Esophagus muscularis mucosa (tissue), 4 donors: ENCODE measurements at regions not wholly inside any gene's neighbourhood (a gene's known extent, or its start where the extent isn't known, plus 50 kb on each side); places are given as distances from the start of the nearest gene placed in this dataset.

ENCODE experiments used
- DNase-seq: peaks from one replicate; pipeline ENCODE4 v3.0.0-alpha.2; 2017; ENCODE audit errors: extremely low spot score
- H3K27ac ChIP-seq, 4 donors: fragments of 200-600 bp; sonication (generic); replicated peaks in 1 of 4; 1 replicate in 3 of 4; 2 replicates in 1 of 4; pipeline ENCODE4 v1.5.1; 2016 to 2019; ENCODE audit warnings: mild to moderate bottlenecking in 1 of 4
- H3K27me3 ChIP-seq, 4 donors: fragments of 200-600 bp; sonication (generic); one replicate each; pipeline versions ENCODE4 v1.5.1 to v1.6.0; 2016 to 2019
- H3K36me3 ChIP-seq, 4 donors: fragments of 200-600 bp; sonication (generic); one replicate each; pipeline ENCODE4 v1.5.1; 2016 to 2019
- H3K4me1 ChIP-seq, 4 donors: fragments of 200-600 bp; sonication (generic); one replicate each; pipeline ENCODE4 v1.5.1; 2016 to 2019
- H3K4me3 ChIP-seq, 4 donors: fragments of 200-600 bp; sonication (generic); 1 replicate in 2 of 4; 2 replicates in 2 of 4; pipeline ENCODE4 v1.5.1; 2016 to 2019; ENCODE audit warnings: mild to moderate bottlenecking in 4 of 4, moderate library complexity in 1 of 4
- H3K9me3 ChIP-seq, 4 donors: fragments of 200-600 bp; sonication (generic); 1 replicate in 3 of 4; 2 replicates in 1 of 4; pipeline ENCODE4 v1.5.1; 2016 to 2019
- EP300 ChIP-seq: sonication (generic); formaldehyde crosslinking; IDR thresholded peaks from one replicate; pipeline ENCODE4 v1.6.1; 2017; ENCODE audit warnings: antibody characterized with exemption
- POLR2A ChIP-seq: fragments of 450-650 bp; IDR thresholded peaks from one replicate; pipeline ENCODE4 v1.6.1; 2017; ENCODE audit warnings: antibody characterized with exemption, moderate library complexity, mild to moderate bottlenecking, low read depth
- POLR2AphosphoS5 ChIP-seq, 2 donors: sonication (generic); formaldehyde crosslinking; IDR thresholded peaks; one replicate each; pipeline ENCODE4 v1.6.1; 2017; ENCODE audit warnings: antibody characterized with exemption in 2 of 2
- WGBS: methylation state at CpG from one replicate; pipeline ENCODE4 v1.1.5; 2018; 5-methylcytosine and 5-hydroxymethylcytosine counted together
- intact Hi-C: fragments of 100-400 bp; cut with DNase I; formaldehyde crosslinking; loops from one replicate; pipeline ENCODE4 v1.15.1; 2023
- TF ChIP-seq, protein P1 (sequence below), 3 experiments: fragments of 200-600 bp in 2 of 3; fragments of 450-650 bp in 1 of 3; sonication (generic) in 2 of 3; IDR thresholded peaks; one replicate each; pipeline ENCODE4 v1.5.1; 2017 to 2019; ENCODE audit warnings: antibody characterized with exemption in 3 of 3, mild to moderate bottlenecking in 2 of 3, moderate library complexity in 1 of 3

DNA sequence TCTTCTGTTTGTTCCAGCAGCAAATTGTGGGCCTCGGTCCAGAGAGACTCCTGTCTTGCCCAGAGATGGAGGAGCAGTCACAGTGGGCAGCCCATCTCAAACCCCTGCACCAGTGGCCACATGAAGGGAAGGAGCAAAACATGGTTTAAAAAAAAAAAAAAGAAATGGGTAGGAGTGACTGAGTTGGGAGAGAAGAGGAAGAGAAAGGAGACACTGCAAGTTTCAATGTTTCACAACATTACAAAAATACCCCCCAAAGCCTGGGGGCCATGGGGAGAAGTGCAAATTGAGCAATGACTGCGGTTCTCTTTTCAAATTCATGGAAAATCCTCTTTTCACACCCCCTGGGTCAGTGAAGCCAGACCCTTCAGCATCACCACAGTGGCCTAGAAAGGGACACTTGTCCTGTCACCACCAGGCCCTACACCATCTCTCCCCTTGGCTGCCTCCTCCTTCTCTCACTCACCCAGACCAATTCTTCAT is 117.1 kb downstream of the ZFP36L2 start:
- peaks cover 59 to 78% (median 61%) of the 10 kb centered on the region in 4 donors for H3K4me1 ChIP-seq
- no peak overlapping the region for H3K4me3 ChIP-seq
- H3K36me3 ChIP-seq = no peaks in the 10 kb centered on the region
- peak overlapping the region; percentile 75 to 85 (median 82) for H3K27ac ChIP-seq
- intact Hi-C loops = loop anchor here (10.0 kb wide), 1 partner anchor 85 kb away; no protein-coding TSS in a partner anchor
- DNase-seq = no peak
- no peaks in the 10 kb centered on the region for H3K27me3 ChIP-seq
- TF ChIP-seq, protein P1, sequence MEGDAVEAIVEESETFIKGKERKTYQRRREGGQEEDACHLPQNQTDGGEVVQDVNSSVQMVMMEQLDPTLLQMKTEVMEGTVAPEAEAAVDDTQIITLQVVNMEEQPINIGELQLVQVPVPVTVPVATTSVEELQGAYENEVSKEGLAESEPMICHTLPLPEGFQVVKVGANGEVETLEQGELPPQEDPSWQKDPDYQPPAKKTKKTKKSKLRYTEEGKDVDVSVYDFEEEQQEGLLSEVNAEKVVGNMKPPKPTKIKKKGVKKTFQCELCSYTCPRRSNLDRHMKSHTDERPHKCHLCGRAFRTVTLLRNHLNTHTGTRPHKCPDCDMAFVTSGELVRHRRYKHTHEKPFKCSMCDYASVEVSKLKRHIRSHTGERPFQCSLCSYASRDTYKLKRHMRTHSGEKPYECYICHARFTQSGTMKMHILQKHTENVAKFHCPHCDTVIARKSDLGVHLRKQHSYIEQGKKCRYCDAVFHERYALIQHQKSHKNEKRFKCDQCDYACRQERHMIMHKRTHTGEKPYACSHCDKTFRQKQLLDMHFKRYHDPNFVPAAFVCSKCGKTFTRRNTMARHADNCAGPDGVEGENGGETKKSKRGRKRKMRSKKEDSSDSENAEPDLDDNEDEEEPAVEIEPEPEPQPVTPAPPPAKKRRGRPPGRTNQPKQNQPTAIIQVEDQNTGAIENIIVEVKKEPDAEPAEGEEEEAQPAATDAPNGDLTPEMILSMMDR (IDR thresholded peaks at IDR 0.05) = no peak
- no peak for TF ChIP-seq EP300
- no peak for TF ChIP-seq POLR2AphosphoS5 (IDR thresholded peaks at IDR 0.05)
- no peak for TF ChIP-seq POLR2A
- no peaks in the 10 kb centered on the region for H3K9me3 ChIP-seq
- 66% methylated on average over 2 of the region's 2 CpGs for WGBS

DNA sequence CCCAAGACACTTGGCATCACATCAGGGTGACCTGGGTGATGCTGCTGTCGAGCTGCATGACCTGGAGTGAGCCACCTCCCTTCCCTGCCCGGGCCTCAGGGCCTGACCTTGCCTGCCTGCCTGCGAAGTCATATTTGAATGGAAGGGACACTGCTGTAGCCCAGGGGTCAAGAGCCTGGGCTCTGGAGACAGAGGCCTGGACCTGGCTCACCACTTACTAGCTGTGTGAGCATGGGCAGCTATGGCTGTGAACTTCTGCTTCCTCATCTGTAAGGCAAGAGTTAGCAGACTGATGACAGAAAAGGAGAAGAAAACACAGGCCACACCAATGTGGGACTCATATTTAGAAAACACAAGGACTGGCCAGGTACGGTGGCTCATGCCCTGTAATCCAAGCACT is 118.7 kb downstream of the ZFP36L2 start:
- Histone ChIP-seq H3K9me3 (no peaks in the 10 kb centered on the region), H3K36me3 (no peaks in the 10 kb centered on the region), H3K4me1 (peaks cover 50 to 75% (median 61%) of the 10 kb centered on the region in 4 donors), H3K4me3 (no peak overlapping the region), H3K27ac (peak overlapping the region; percentile 75 to 85 (median 82)), H3K27me3 (no peaks in the 10 kb centered on the region)
- DNase-seq = no peak
- intact Hi-C loops = loop anchor here (10.0 kb wide), 1 partner anchor 83 kb away; no protein-coding TSS in a partner anchor
- 78% methylated on average over 4 of the region's 4 CpGs for WGBS
- TF ChIP-seq, protein P1 (IDR thresholded peaks at IDR 0.05) = no peak
- no peak for TF ChIP-seq POLR2AphosphoS5 (IDR thresholded peaks at IDR 0.05)
- TF ChIP-seq EP300 = no peak
- TF ChIP-seq POLR2A = no peak

DNA sequence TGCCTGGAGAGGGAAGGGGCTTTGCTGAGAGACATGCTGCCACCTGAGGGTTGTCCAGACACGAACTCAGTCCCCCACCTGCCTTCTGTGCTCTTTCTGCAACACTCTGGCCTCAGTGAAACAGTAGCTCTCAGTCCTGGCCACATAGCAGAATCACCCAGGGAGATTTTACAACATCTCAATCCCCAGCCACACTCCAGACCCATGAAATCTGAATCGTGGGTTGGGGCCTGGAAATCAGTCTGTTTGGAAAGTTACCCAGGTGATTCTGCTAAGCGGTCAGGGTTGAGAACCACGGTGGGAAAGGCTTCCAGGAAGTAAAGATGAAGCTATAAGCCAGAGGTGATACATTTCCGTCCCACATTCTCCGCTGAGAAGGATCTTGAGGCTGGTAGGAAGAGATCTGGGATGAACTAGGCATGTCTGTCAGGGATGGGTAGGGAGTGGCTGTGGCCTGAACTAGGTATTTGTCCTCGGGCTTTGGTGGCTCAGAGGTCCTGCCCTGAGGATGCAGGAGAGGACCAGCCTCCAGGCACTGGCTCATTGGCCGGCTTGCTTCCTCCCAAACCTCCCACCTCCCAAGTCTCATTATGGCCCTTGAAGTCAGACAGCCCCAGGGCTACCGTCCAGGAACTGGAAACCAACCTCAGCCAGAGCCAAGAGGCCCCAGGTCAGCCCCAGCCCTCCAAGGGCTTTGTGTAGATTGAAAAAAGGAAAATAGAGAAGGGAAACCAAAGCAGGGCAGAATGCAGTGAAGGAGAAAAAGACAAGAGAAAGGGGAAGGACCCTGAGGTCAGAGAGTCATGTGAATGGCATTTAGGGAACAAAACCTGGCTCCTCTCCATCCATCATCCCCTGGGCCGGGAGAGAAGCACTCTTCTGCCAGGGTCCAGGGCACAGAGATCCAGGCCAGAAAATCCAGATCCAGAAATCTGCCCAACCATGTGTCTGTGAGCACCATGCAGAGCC is 119.6 kb downstream of the ZFP36L2 start:
- intact Hi-C loops = loop anchor here (10.0 kb wide), 1 partner anchor 82 kb away; no protein-coding TSS in a partner anchor
- DNase-seq = no peak
- peaks cover 58 to 83% (median 69%) of the 10 kb centered on the region in 4 donors for H3K4me1 ChIP-seq

DNA sequence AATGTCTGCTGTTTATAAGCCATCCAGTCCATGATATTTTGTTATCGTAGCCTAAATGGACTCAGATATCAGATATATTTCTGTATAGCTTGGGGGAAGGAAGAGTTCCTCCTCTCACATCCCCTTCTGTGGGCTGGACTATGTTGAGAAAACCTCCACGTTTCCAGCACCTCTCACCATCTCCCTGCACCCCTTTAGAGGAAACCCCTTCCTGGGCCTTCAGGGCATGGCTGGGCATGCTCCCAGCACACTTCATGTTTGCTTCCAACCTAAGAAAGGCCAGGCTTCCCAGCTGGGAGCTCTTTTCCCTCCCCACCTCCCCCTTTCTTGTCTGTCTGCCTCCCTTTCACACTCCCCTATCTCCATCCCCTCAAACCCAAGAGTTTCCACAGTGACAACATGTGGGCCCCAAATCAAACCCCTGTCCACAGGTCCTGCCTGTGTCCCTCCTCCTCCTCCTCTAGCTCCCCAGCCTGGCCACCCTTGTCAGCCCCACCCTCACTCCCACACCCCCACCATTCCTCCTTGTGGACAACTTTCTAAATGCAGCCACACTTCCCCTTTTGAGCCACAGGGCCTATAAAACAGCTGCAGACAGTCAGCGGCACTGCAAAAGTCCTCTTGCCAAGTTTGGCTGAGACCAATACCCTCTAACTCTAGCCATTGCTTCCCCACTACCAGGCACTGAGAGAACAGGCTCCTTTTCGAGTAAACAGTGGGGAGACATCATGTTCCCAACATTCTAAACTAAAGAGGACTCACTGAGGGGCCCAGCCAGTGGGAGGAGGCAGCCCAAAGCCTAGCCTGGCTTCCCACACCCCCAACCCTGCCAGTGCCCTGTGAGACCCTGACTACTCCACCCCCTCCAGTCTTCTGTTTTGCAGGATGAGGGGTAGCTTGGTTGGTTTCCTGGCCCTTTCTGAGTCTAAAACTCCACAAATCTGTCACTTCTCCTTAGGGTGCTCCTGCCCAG is 120.5 kb downstream of the ZFP36L2 start:
- no peaks in the 10 kb centered on the region for H3K36me3 ChIP-seq
- intact Hi-C loops = loop anchor here (10.0 kb wide), 1 partner anchor 81 kb away; no protein-coding TSS in a partner anchor
- H3K4me3 ChIP-seq = no peak overlapping the region
- peaks cover 64 to 88% (median 77%) of the 10 kb centered on the region in 4 donors for H3K4me1 ChIP-seq
- H3K9me3 ChIP-seq = no peaks in the 10 kb centered on the region
- 71% methylated on average over 4 of the region's 4 CpGs for WGBS
- H3K27ac ChIP-seq = peak overlapping the region; percentile 75 to 85 (median 82)
- no peak for DNase-seq
- TF ChIP-seq POLR2A (no peak), POLR2AphosphoS5 (IDR thresholded peaks at IDR 0.05) (peak; percentile 54 to 57), EP300 (peak; percentile 19)
- TF ChIP-seq, protein P1 (IDR thresholded peaks at IDR 0.05) = peak in 2 of 3 experiments; percentile 28 to 48
- no peaks in the 10 kb centered on the region for H3K27me3 ChIP-seq

More for the DNA sequence above, 119.6 kb downstream of the ZFP36L2 start:
- 65% methylated on average over 10 of the region's 10 CpGs for WGBS
- no peaks in the 10 kb centered on the region for H3K9me3 ChIP-seq
- H3K27ac ChIP-seq = peak overlapping the region; percentile 75 to 85 (median 82)
- H3K27me3 ChIP-seq = no peaks in the 10 kb centered on the region
- TF ChIP-seq POLR2A (no peak), POLR2AphosphoS5 (IDR thresholded peaks at IDR 0.05) (no peak), EP300 (no peak)
- TF ChIP-seq, protein P1 (IDR thresholded peaks at IDR 0.05) = no peak
- H3K4me3 ChIP-seq = no peak overlapping the region
- H3K36me3 ChIP-seq = no peaks in the 10 kb centered on the region
